ENCODE measurements at regions not wholly inside any gene's neighbourhood (a gene's known extent, or its start where the extent isn't known, plus 50 kb on each side); places are given as distances from the start of the nearest gene placed in this dataset.

DNA sequence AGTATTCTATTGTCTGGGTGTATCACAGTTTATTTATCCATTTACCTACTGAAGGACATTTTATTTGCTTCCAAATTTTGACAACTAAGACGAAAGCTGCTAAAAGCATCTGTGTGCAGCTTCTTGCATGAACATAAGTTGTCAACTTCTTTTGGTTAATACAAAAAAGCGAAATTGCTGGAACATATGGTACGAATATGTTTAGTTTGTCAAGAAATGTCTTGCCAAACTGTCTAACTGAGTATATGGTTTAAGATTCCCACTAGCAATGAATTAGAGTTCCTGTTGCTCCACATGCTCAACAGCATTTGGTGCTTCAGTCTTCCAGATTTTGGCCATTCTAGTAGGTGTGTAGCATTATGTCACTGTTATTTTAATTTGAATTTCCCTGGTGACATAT lies 372.3 kb upstream of the NRXN1 start:
- no peaks in the 10 kb centered on the region for H3K27me3 ChIP-seq (replicated peaks; ENCODE audit: insufficient read depth, low read depth, low read length, poor library complexity)
- no peak for DNase-seq (ENCODE audit: low spot score)
- H3K4me3 ChIP-seq (ENCODE audit: low read depth, low read length, poor library complexity, severe bottlenecking), result no peak overlapping the region
- H3K27ac ChIP-seq (ENCODE audit: low read depth, low read length, poor library complexity, severe bottlenecking), result no peak overlapping the region
- POLR2A ChIA-PET (ENCODE audit: low non-redundant PET), result no interaction called here
- intact Hi-C loops (cut with micrococcal nuclease; ENCODE audit: unreplicated experiment), result no loop called here
- TF ChIP-seq, protein P1, sequence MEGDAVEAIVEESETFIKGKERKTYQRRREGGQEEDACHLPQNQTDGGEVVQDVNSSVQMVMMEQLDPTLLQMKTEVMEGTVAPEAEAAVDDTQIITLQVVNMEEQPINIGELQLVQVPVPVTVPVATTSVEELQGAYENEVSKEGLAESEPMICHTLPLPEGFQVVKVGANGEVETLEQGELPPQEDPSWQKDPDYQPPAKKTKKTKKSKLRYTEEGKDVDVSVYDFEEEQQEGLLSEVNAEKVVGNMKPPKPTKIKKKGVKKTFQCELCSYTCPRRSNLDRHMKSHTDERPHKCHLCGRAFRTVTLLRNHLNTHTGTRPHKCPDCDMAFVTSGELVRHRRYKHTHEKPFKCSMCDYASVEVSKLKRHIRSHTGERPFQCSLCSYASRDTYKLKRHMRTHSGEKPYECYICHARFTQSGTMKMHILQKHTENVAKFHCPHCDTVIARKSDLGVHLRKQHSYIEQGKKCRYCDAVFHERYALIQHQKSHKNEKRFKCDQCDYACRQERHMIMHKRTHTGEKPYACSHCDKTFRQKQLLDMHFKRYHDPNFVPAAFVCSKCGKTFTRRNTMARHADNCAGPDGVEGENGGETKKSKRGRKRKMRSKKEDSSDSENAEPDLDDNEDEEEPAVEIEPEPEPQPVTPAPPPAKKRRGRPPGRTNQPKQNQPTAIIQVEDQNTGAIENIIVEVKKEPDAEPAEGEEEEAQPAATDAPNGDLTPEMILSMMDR (conservative IDR thresholded peaks at IDR 0.05; ENCODE audit: low read depth, low read length), result no peak
- no peak for TF ChIP-seq EZH2 (IDR thresholded peaks at IDR 0.05; ENCODE audit: borderline replicate concordance, low read depth, low read length, poor library complexity, severe bottlenecking)
- no TSS peak for BruUV-seq (replicated peaks)
- H3K36me3 ChIP-seq (ENCODE audit: insufficient read depth, low read length, poor library complexity, severe bottlenecking), result no peaks in the 10 kb centered on the region
- H3K9me3 ChIP-seq (ENCODE audit: low read depth, low read length, poor library complexity, severe bottlenecking), result peaks cover 5% of the 10 kb centered on the region
- CTCF ChIA-PET, result no interaction called here
- H3K4me1 ChIP-seq (ENCODE audit: insufficient read depth, low read length, poor library complexity, severe bottlenecking), result no peaks in the 10 kb centered on the region

GRCh38 chr2:51401546-51401945 lies 369.6 kb upstream of the NRXN1 start:
- no peaks in the 10 kb centered on the region for H3K36me3 ChIP-seq (ENCODE audit: insufficient read depth, low read length, poor library complexity, severe bottlenecking)
- no peaks in the 10 kb centered on the region for H3K4me1 ChIP-seq (ENCODE audit: insufficient read depth, low read length, poor library complexity, severe bottlenecking)
- ChIA-PET POLR2A (ENCODE audit: low non-redundant PET) (no interaction called here), CTCF (no interaction called here)
- no peak overlapping the region for H3K4me3 ChIP-seq (ENCODE audit: low read depth, low read length, poor library complexity, severe bottlenecking)
- no peaks in the 10 kb centered on the region for H3K9me3 ChIP-seq (ENCODE audit: low read depth, low read length, poor library complexity, severe bottlenecking)
- no peak overlapping the region for H3K27ac ChIP-seq (ENCODE audit: low read depth, low read length, poor library complexity, severe bottlenecking)
- intact Hi-C loops (cut with micrococcal nuclease; ENCODE audit: unreplicated experiment), result no loop called here
- H3K27me3 ChIP-seq (replicated peaks; ENCODE audit: insufficient read depth, low read depth, low read length, poor library complexity), result no peaks in the 10 kb centered on the region
- no TSS peak for BruUV-seq (replicated peaks)
- no peak for DNase-seq (ENCODE audit: low spot score)
- TF ChIP-seq EZH2 (IDR thresholded peaks at IDR 0.05; ENCODE audit: borderline replicate concordance, low read depth, low read length, poor library complexity, severe bottlenecking), result no peak
- TF ChIP-seq, protein P1 (conservative IDR thresholded peaks at IDR 0.05; ENCODE audit: low read depth, low read length), result no peak

- no peak overlapping the region for H3K4me3 ChIP-seq (ENCODE audit: low read depth, low read length, poor library complexity, severe bottlenecking)
- BruUV-seq (replicated peaks), result no TSS peak
- CTCF ChIA-PET, result no interaction called here
- DNase-seq (ENCODE audit: low spot score), result no peak
- no peaks in the 10 kb centered on the region for H3K27me3 ChIP-seq (replicated peaks; ENCODE audit: insufficient read depth, low read depth, low read length, poor library complexity)
- POLR2A ChIA-PET (ENCODE audit: low non-redundant PET), result no interaction called here
- H3K9me3 ChIP-seq (ENCODE audit: low read depth, low read length, poor library complexity, severe bottlenecking), result no peaks in the 10 kb centered on the region
- H3K36me3 ChIP-seq (ENCODE audit: insufficient read depth, low read length, poor library complexity, severe bottlenecking), result no peaks in the 10 kb centered on the region
- no peak overlapping the region for H3K27ac ChIP-seq (ENCODE audit: low read depth, low read length, poor library complexity, severe bottlenecking)
- H3K4me1 ChIP-seq (ENCODE audit: insufficient read depth, low read length, poor library complexity, severe bottlenecking), result no peaks in the 10 kb centered on the region
- no peak for TF ChIP-seq EZH2 (IDR thresholded peaks at IDR 0.05; ENCODE audit: borderline replicate concordance, low read depth, low read length, poor library complexity, severe bottlenecking)
- TF ChIP-seq, protein P1 (conservative IDR thresholded peaks at IDR 0.05; ENCODE audit: low read depth, low read length), result no peak
- intact Hi-C loops (cut with micrococcal nuclease; ENCODE audit: unreplicated experiment), result no loop called here
Observed at GRCh38 chr2:51387235-51387634, 355.3 kb upstream of the NRXN1 start.
